Heart left ventricle (tissue), 16 donors: ENCODE measurements at regions not wholly inside any gene's neighbourhood (a gene's known extent, or its start where the extent isn't known, plus 50 kb on each side); places are given as distances from the start of the nearest gene placed in this dataset.
"Not testable (repeated sequence)": the region's sequence is repeated elsewhere in the genome, so short reads cannot be mapped to it uniquely, and the experiment has no call there.

Experiments used
- ATAC-seq, 4 donors: fragments of 200-7000 bp; cut with Tn5 transposase; one replicate each; pipeline ENCODE4 v1.9.1; 2020 to 2022; ENCODE audit warnings: moderate library complexity in 4 of 4, mild to moderate bottlenecking in 3 of 4, moderate number of reproducible peaks in 1 of 4
- DNase-seq, 5 donors: peaks; one replicate each; pipeline ENCODE4 v3.0.0-alpha.2; 2020
- H3K27ac ChIP-seq, 12 donors: fragments of 200-600 bp; sonication (generic) in 4 of 12; one replicate each; pipeline versions ENCODE4 v1.5.0 to v1.8.0; 2016 to 2022; ENCODE audit warnings: mild to moderate bottlenecking in 2 of 12
- H3K27me3 ChIP-seq, 9 donors: fragments of 200-600 bp; sonication (generic) in 2 of 9; one replicate each; pipeline versions ENCODE4 v1.5.1 to v1.8.0; 2016 to 2022; ENCODE audit warnings: mild to moderate bottlenecking in 3 of 9
- H3K36me3 ChIP-seq, 9 donors: fragments of 200-600 bp; sonication (generic) in 2 of 9; one replicate each; pipeline versions ENCODE4 v1.5.0 to v1.8.0; 2018 to 2022; ENCODE audit warnings: mild to moderate bottlenecking in 2 of 9
- H3K4me1 ChIP-seq, 12 donors: fragments of 200-600 bp; sonication (generic) in 4 of 12; one replicate each; pipeline versions ENCODE4 v1.5.0 to v1.8.0; 2016 to 2022; ENCODE audit warnings: mild to moderate bottlenecking in 3 of 12
- H3K4me3 ChIP-seq, 12 donors: fragments of 200-600 bp; sonication (generic) in 4 of 12; one replicate each; pipeline versions ENCODE4 v1.5.0 to v1.8.0; 2017 to 2022; ENCODE audit warnings: mild to moderate bottlenecking in 9 of 12, moderate library complexity in 4 of 12
- H3K9me3 ChIP-seq, 12 donors: fragments of 200-600 bp; sonication (generic) in 4 of 12; one replicate each; pipeline versions ENCODE4 v1.5.0 to v1.8.0; 2016 to 2022; ENCODE audit warnings: mild to moderate bottlenecking in 1 of 12
- POLR2A ChIP-seq, 2 donors: fragments of 450-650 bp; IDR thresholded peaks; one replicate each; pipeline ENCODE4 v1.6.1; 2017; ENCODE audit warnings: antibody characterized with exemption in 2 of 2, mild to moderate bottlenecking in 2 of 2, moderate library complexity in 2 of 2
- WGBS, 4 donors: extraction: QIAGEN DNeasy Blood & Tissue Kit in 2 of 4; methylation state at CpG; one replicate each; pipeline versions ENCODE4 v1.1.5 to v1.1.7; 2013 to 2018; 5-methylcytosine and 5-hydroxymethylcytosine counted together
- intact Hi-C, 10 donors: fragments of 100-400 bp; cut with DNase I; formaldehyde crosslinking; loops; one replicate each; pipeline versions ENCODE4 v1.11.1 to v1.14.2; 2022
- TF ChIP-seq, protein P1 (sequence below), 12 donors: fragments of 200-600 bp; sonication (generic) in 4 of 12; IDR thresholded peaks; one replicate each; pipeline versions ENCODE4 v1.5.0 to v1.8.0; 2018 to 2022; ENCODE audit warnings: antibody characterized with exemption in 12 of 12, mild to moderate bottlenecking in 5 of 12
- donor health status: ischemic (EF 13 %, LVEDD 7.1; RV severe dilation, severe dysfunction).
- donor health status: healthy with polysubstance abuse.
- donor health status: DM: no; HTN: yes; CAD: no.
- donor health status: DM: no; HTN: no; CAD: no.
- donor health status: ischemic (EF 25% LVEDD 6.9; RV normal size, moderate dysfunction).
- donor health status: ischemic (EF 25% LVEDD 5.7; RV mildly dilated, moderate dysfunction).
- donor health status: healthy.
- donor health status: DM: yes; HTN: yes; CAD: no.
- donor health status: ischemic (EF 35%, LVEDD 5.7; RV mildly dilated, moderate dysfunction).
- donor health status: nonischemic (EF 11% LVEDD 7.7; RV severe dilation, severe dysfunction).
- donor health status: DM: yes; HTN: yes; CAD: no.
- donor health status: PGD.
- donor health status: ischemic (EF 29% LVEDD 5.4; RV normal size, mild dysfunction).
- donor health status: nonischemic (EF 23%, LVEDD 6.1; RV moderate dilation, normal function).

DNA sequence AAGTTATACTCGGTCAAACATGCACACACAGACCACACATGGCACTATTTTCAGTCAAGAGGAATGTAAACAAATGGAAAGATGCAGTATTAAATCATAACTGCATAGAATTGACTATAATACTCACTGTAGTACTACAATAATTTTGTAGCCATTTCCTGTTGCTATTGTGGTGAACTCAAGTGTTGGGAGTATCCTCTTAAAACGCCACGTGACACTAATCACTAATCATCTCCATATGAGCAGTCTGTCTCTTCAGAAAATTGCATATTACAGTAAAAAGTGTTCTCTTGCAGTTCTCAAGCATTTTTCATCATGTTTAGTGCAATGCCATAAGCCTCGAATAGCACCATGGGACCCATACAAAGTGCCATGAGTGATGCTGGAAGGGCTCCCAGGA lies 258.7 kb upstream of the ID4 start:
- intact Hi-C loops: no loop called here
- TF ChIP-seq, protein P1, sequence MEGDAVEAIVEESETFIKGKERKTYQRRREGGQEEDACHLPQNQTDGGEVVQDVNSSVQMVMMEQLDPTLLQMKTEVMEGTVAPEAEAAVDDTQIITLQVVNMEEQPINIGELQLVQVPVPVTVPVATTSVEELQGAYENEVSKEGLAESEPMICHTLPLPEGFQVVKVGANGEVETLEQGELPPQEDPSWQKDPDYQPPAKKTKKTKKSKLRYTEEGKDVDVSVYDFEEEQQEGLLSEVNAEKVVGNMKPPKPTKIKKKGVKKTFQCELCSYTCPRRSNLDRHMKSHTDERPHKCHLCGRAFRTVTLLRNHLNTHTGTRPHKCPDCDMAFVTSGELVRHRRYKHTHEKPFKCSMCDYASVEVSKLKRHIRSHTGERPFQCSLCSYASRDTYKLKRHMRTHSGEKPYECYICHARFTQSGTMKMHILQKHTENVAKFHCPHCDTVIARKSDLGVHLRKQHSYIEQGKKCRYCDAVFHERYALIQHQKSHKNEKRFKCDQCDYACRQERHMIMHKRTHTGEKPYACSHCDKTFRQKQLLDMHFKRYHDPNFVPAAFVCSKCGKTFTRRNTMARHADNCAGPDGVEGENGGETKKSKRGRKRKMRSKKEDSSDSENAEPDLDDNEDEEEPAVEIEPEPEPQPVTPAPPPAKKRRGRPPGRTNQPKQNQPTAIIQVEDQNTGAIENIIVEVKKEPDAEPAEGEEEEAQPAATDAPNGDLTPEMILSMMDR (IDR thresholded peaks at IDR 0.05): no peak
- TF ChIP-seq POLR2A (IDR thresholded peaks at IDR 0.05): no peak
- Histone ChIP-seq H3K27me3 (no peaks in the 10 kb centered on the region), H3K4me3 (no peak overlapping the region), H3K9me3 (peaks cover 0 to 20% (median 0%) of the 10 kb centered on the region in 12 donors), H3K4me1 (no peaks in the 10 kb centered on the region), H3K36me3 (no peaks in the 10 kb centered on the region), H3K27ac (no peak overlapping the region)
- DNase-seq: no peak
- 75 to 80% (median 78%) methylated on average over 4 of the region's 4 CpGs for WGBS, 4 donors
- no peak for ATAC-seq

DNA sequence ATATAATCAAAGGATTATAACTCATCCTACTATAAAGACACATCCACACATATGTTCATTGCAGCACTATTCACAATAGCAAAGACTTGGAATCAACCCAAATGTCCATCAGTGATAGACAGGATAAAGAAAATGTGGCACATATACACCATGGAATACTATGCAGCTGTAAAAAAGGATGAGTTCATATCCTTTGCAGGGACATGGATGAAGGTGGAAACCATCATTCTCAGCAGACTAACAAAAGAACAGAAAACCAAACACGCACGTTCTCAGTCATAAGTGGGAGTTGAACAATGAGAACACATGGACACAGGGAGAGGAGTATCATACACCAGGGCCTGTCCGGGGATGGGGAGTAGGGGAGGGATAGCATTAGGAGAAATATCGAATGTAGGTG lies 253.0 kb upstream of the ID4 start:
- ATAC-seq, H3K4me3 ChIP-seq, H3K36me3 ChIP-seq, H3K27ac ChIP-seq, DNase-seq, intact Hi-C loops, H3K4me1 ChIP-seq, H3K27me3 ChIP-seq: not testable (repeated sequence)
- H3K9me3 ChIP-seq: peaks cover 0 to 16% (median 0%) of the 10 kb centered on the region in 12 donors
- 78 to 95% (median 89%) methylated on average over 4 of the region's 4 CpGs for whole genome bisulfite sequencing, 4 donors

DNA sequence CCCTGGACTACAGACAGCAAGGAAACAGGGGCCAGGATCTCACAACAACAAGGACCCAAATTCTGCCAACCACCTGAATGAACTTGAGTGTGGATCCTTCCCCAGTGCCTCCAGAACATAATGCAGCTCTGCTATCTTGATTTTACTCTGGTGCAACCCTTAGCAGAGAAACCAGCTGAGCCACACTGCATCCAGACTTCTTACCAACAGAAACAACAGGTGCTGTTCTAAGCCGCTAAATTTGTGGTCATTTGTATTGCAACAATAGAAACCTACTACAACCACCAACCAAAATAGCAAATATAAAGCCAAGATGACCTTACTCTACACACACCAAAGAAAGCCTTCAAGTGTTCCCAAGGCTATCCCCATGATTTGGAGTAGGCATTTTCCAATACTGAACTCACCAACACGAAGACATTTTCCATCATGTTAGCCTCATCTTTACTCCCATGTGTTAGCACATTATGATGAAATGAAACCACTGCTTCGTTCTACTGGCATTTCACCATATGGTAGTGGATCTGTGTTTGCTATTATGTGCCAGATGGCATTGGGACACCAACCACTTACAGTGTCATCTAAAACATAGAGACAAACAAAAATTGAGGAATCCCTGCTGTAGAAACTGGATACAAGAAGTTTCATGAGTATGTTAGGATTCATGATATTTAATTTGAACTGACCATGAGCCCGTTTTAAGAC lies 249.8 kb upstream of the ID4 start:
- 72 to 84% (median 77%) methylated on average over 4 of the region's 4 CpGs for WGBS, 4 donors
- no peaks in the 10 kb centered on the region for H3K27me3 ChIP-seq
- intact Hi-C loops: no loop called here
- peaks cover 0 to 8% (median 0%) of the 10 kb centered on the region in 12 donors for H3K9me3 ChIP-seq
- ATAC-seq (no peak), DNase-seq (no peak)
- no peaks in the 10 kb centered on the region for H3K4me1 ChIP-seq
- H3K27ac ChIP-seq: no peak overlapping the region
- TF ChIP-seq, protein P1 (IDR thresholded peaks at IDR 0.05): no peak
- TF ChIP-seq POLR2A (IDR thresholded peaks at IDR 0.05): no peak
- no peak overlapping the region for H3K4me3 ChIP-seq
- H3K36me3 ChIP-seq: no peaks in the 10 kb centered on the region

DNA sequence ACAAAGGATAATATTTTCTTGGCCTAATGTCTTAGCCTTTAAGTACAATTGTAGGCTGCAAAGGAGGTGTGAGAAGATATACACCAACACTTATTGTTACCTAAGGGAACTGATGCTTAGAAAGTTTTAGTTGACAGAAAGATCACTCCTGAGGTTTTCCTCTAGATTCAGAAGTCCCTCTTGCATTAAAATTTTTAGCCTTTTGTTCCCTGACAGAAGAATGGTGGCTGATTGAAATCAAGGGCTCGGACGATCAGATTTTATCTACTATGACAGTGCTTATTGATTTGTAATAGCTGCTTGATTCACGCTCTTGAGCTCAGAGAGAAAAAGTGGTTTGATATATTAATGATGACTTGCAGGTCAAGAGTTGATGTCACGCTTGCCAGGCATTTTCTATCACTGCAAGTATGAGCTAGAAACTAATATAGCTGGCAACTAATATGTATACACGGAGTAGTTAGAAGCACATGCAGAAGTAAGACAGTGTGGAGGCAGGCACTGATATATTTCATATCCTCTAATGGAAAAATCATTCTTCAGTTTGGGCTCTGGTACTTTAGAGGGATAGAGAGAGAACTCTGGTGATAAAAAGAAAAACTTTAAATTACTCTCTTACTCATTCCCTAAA lies 246.6 kb upstream of the ID4 start:
- H3K36me3 ChIP-seq: no peaks in the 10 kb centered on the region
- H3K27me3 ChIP-seq: no peaks in the 10 kb centered on the region
- intact Hi-C loops: no loop called here
- 74 to 81% (median 78%) methylated on average over 5 of the region's 5 CpGs for WGBS, 4 donors
- no peaks in the 10 kb centered on the region for H3K4me1 ChIP-seq
- peaks cover 0 to under 1% (median 0%) of the 10 kb centered on the region in 12 donors for H3K9me3 ChIP-seq
- ATAC-seq (no peak), DNase-seq (no peak)
- no peak overlapping the region for H3K27ac ChIP-seq
- H3K4me3 ChIP-seq: no peak overlapping the region
- no peak for TF ChIP-seq POLR2A (IDR thresholded peaks at IDR 0.05)
- TF ChIP-seq, protein P1 (IDR thresholded peaks at IDR 0.05): no peak
